GM18505 (cell line): ENCODE measurements at regions not wholly inside any gene's neighbourhood (a gene's known extent, or its start where the extent isn't known, plus 50 kb on each side); places are given as distances from the start of the nearest gene placed in this dataset.
"Not testable (repeated sequence)": the region's sequence is repeated elsewhere in the genome, so short reads cannot be mapped to it uniquely, and the experiment has no call there.

Experiments
- ATAC-seq: cut with Tn5 transposase; IDR thresholded peaks from one replicate; pipeline ENCODE4 v1.9.1; 2021; ENCODE audit not compliant: unreplicated experiment
- POLR2A ChIP-seq: IDR thresholded peaks from 4 replicates; pipeline ENCODE4 v1.6.1; 2011; ENCODE audit warnings: borderline replicate concordance; ENCODE audit not compliant: insufficient read depth, insufficient read length; ENCODE audit errors: extremely low read depth

DNA sequence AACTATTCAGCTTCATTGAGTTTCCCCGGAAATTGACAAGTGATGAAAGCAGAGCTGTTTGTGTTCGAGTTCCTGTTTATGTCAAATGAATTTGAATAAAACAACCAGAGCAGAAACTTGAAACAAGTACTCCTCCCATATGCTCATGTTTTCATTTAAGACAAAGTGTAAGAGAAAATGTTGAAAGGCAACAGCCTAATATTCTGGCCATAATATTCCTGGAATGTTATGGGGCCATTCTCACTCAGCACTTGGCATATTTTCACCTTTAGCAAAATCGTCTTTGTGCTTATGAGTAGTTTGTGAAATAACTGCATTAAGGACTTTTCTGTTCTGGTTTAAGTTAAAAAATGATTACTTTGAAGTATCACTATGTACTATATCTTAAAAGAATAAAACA is 276.0 kb upstream of the FAT1 start:
- TF ChIP-seq POLR2A: no peak
- ATAC-seq: no peak

DNA sequence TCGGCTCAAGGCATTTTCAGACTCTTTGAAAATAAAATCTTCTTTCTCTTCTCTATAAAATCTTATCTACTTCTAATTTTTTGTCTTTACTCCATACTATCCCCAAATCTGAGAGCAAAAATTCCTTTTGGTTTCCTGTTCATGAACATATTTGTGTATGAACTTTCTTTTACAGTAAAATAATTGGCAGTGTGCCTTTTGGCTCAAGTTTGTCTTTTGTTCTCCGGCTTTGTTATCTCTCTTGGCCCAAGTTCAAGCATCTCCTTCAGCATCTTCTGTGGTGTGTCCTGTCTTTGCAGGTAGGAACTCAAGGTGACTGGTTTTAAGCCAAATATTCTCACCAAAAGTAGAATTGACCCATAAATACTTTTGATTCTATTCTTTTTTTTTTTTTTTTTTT is 276.6 kb upstream of the FAT1 start:
- ATAC-seq: no peak
- TF ChIP-seq POLR2A: no peak

DNA sequence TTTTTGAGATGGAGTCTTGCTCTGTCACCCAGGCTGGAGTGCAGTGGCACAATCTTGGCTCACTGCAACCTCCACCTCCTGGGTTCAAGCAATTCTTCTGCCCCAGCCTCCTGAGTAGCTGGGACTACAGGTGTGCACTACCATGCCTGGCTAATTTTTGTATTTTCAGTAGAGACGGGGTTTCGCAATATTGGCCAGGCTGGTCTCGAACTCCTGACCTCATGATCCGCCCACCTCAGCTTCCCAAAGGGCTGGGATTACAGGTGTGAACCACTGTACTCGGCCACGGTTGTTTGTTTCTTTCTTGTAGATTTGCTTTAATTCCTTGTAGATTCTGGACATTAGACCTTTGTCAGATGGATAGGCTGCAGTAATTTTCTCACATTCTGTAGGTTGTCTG is 278.5 kb upstream of the FAT1 start:
- not testable (repeated sequence) for ATAC-seq

DNA sequence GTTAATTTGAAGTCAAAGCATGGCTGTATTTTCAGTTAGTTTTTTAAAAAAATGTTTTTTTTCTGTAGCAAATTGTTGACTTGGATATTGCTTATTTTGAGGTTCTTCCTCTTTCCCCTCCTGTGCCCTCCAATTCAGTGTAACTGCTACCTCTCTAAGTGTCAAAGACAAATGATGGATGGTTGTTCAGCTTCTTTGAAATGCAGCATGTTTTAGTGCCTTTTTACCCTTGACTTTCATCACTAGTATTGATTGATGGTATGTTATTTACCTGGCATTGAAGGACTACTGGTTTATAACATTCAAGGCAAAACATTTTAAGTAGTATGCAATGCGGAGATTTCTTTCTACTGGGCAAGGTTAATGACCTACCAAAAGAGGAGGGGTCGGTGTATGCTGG is 281.0 kb upstream of the FAT1 start:
- ATAC-seq: no peak
- no peak for TF ChIP-seq POLR2A

DNA sequence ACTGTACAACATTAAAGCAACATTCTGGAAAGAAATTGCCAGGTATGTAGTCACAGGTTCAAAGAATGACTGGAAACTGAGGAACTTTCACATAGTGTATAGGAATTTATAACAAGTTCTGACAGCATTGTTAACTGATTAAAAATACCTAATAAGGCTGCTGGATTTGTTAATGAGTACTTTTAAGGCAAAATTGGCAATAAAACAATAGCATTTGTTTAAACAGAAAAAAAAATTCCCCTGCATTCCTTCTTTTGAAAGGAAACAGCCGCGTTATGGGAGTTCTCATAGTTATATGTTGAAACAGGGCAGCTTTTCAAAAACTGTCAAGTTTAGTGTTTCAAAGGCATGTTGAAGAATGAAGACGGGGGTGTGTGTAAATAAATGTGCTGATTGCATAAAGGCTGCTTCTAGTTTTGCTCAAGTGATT is 282.5 kb upstream of the FAT1 start:
- no peak for TF ChIP-seq POLR2A
- ATAC-seq: no peak

DNA sequence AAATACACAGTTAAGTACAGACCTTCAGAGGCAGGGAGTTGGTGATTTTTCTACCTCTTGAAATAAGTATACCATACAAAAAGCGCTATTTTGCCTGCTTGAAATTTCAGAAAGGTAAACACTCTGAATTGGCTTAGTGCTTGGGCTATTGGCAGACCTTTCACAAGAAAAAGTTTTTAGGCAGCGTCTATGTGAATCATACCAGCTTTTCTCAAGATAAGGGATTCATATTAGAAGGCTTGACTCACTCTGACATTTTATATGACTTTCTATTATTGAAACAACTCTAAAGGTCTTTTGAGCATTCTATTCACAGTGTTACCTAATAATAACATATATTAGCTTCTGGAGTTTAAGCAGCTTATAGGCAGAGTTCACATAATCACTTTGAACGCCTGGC is 286.4 kb upstream of the FAT1 start:
- TF ChIP-seq POLR2A: no peak
- no peak for ATAC-seq

DNA sequence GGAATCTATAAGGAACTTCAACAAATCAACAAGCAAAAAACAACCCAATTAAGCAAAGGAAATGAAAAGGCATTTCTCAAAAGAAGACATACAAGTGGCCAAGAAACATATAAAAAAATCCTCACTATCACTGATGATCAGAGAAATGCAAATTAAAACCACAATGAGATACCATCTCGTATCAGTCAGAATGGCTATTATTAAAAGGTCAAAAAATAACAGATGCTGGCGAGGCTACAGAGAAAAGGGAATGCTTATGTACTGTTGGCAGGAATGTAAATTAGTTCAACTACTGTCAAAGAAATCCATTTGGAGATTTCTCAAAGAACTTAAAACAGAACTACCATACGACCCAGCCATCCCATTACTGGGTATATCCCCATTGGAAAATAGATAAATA is 292.4 kb upstream of the FAT1 start:
- TF ChIP-seq POLR2A: no peak
- no peak for ATAC-seq

DNA sequence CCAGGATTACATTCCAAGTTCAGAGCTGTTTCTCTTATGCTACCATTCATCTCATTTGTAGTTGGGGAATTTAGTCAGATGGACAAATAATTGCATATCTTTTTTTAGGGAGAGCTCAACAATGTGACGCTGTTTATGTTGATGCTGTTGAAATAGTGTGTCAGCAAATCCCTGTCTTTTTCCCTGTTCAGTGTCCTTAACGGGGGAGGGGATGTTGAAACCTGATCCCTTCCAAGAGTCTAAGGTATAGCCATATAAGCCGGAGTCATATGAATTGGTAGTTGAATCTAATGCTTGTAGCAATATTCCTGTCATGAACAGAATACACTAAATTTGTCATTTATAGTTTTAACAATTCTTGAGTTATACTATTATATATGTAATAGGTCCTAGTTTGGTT is 293.5 kb upstream of the FAT1 start:
- no peak for ATAC-seq
- TF ChIP-seq POLR2A: no peak

DNA sequence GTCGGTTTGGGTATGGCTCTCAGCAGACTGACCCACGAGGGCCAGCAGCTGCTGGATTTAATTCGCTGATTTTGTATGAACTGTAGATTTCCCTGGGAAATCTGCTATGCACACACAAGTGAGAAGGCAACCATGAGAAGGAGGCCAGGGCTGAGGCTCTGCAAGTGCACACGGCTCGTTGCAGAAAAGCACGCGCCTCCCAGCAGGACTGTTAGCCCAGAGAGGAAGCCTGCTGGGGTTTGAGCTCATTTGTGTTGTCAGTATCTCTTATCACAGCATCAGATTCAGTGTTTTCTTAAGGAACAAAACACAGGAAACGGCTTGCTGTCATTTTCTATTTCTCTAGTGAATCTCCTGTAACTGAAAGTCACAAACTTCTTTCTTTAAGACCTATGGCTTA is 296.2 kb upstream of the FAT1 start:
- TF ChIP-seq POLR2A: no peak
- no peak for ATAC-seq

DNA sequence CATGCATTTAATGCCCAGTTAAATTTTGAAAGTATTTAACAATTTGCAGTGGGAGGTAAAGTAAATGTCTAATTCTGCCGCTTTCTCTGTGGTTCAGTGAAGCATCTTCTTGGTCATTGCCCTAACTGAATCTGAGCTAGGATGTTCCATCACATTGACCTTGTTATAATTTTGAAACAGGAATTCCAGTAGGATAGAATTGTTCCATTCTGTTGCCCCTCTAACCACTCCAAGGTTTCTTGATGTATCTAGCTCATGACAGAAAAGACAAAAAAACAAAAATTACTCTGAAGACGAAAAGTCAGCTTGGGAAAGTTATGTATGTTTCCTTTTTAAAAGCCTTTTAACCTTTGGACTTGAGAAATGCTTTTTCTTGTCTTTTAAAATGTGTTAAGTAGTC is 297.0 kb upstream of the FAT1 start:
- ATAC-seq: no peak
- TF ChIP-seq POLR2A: no peak

DNA sequence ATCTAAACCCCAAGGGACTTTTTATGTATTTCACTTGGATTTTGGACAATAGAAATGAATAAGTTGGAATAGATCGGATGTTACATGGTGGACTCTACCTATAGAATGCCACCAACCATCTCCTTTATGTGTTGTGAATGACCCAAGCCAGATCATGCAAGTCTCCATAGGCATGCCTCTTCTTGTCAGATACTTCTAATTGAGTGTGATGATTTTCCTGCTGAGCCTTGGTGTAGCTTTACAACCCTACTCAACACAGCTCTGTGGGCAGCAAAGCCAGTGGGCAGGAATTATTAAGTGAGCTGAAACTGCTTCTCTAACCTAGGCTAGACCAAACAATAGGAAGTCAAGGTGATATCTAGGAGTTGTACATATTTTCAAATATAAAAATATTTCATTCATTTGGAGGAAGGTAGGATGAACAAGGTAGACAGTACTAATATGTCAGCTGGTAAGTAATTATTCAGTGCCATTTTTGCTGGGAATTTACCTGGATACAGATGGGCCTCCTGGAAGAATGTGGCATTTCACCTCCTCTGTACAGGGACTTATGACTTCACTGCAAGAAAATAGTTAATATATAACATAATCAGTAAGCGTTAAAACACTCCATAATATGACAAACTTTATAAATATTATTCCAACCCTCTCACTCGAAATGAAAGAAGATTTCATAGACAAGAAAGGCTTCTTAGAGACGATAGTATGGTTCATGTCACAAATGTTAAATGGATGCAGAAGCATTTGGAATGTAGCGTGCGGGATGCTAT is 298.0 kb upstream of the FAT1 start:
- no peak for ATAC-seq
- TF ChIP-seq POLR2A: no peak

DNA sequence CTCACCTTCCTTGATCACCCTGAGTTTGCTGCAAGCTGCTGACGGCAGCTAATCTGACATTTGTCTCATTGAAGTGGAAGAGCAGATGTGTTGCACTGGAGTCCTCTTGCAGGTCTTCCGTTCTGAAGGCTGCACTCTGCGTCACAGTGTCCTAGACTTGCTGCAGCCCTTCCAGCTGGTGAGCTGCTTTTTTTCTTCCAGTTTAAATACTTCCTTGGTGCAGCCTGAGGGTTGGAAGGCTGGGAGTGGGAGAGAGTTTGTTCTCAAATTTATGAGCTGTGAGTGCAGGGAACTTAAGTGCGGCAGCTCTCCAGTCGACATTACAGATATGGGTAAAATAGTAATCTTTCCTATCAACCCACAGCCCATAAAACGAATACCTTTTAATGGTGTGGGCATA is 303.6 kb upstream of the FAT1 start:
- no peak for ATAC-seq
- no peak for TF ChIP-seq POLR2A

DNA sequence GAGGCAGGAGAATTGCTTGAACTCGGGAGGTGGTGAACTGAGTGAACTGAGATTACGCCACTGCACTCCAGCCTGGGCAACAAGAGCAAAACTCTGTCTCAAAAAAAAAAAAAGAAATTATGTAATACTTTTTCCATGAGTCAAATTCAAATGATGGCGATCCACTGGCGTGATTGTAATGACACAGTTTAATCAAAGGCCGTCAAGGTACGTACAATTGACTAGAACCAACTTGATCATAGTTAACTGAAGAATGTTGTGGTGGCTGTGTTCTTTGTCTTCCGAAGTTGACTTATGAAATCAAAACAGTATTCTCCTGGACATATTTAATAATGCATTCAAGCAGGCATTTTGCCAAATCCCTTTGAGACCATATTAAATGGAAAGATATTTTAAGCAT is 318.6 kb upstream of the FAT1 start:
- TF ChIP-seq POLR2A: no peak
- no peak for ATAC-seq

DNA sequence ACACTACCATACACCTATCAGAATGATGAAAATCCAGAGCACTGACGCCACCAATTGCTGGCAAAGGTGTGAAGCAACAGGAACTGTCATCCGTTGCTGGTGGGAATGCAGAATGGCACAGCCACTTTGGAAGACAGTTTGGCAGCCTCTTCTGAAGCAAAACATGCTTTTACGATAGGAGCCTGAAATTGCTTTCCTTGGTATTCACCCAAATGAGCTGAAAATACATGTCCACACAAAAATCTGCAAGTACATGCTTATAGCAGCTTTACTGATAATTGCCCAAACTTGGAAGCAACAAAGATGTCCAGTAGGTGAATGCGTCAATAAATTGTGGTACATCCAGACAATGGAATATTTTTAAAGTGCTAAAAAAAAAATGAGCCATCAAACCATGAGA is 322.8 kb upstream of the FAT1 start:
- no peak for TF ChIP-seq POLR2A
- ATAC-seq: no peak

DNA sequence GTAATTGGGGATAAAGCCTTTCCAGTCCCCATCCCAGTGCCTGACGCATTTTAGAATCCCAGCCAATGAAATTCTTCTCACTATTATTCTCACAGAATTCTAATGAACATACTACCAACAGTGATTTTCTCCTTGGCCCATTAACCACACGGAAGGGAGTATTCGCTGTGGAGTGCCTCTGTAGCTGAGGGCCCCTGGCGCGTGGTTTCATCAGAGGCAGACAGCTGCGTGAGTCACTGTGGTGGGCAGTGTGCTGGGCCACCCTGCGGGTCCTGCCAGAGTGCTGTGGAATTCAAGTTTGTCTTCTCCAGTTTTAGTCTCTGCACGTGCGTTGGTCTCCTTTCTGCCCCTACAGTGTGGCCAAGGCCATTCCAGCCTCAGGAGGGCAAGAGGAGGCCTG is 335.4 kb upstream of the FAT1 start:
- no peak for ATAC-seq
- no peak for TF ChIP-seq POLR2A
